Stimulated activated CD4-positive, alpha-beta T cell treated with anti-CD3 and anti-CD28 coated beads, Interleukin-12 subunit alpha, Interleukin-12 subunit beta, amount 100 ng/mL, for 48 hours (primary cell): ENCODE measurements at regions not wholly inside any gene's neighbourhood (a gene's known extent, or its start where the extent isn't known, plus 50 kb on each side); places are given as distances from the start of the nearest gene placed in this dataset.
"Not testable (repeated sequence)": the region's sequence is repeated elsewhere in the genome, so short reads cannot be mapped to it uniquely, and the experiment has no call there.

Source experiments
- DNase-seq, 3 donors: peaks; one replicate each; pipeline ENCODE4 v3.0.0-alpha.2; 2020; ENCODE audit warnings: low read depth in 2 of 3, low spot score in 1 of 3

- no peak for DNase-seq
These were observed 84.2 kb upstream of the SLC2A1 start for GRCh38 chr1:43042773-43043457.

GRCh38 chr1:43042127-43042526 lies 83.5 kb upstream of the SLC2A1 start:
- DNase-seq: no peak

- DNase-seq: no peak
These were observed 82.9 kb upstream of the SLC2A1 start for GRCh38 chr1:43041591-43041990.

GRCh38 chr1:43039228-43040055 lies 80.8 kb upstream of the SLC2A1 start:
- DNase-seq: no peak

- no peak for DNase-seq
These were observed 79.7 kb upstream of the SLC2A1 start for GRCh38 chr1:43038232-43038935.

GRCh38 chr1:43037466-43037865 lies 78.8 kb upstream of the SLC2A1 start:
- no peak for DNase-seq

- no peak for DNase-seq
These were observed 78.3 kb upstream of the SLC2A1 start for GRCh38 chr1:43036932-43037331.

GRCh38 chr1:43035821-43036741 lies 77.4 kb upstream of the SLC2A1 start:
- no peak for DNase-seq

GRCh38 chr1:43034778-43035177 lies 76.1 kb upstream of the SLC2A1 start:
- no peak for DNase-seq

- DNase-seq: no peak
These were observed 75.6 kb upstream of the SLC2A1 start for GRCh38 chr1:43034195-43034658.

- no peak for DNase-seq
These were observed 72.9 kb upstream of the SLC2A1 start for GRCh38 chr1:43031316-43032203.

GRCh38 chr1:43024905-43025304 lies 66.2 kb upstream of the SLC2A1 start:
- no peak for DNase-seq

- no peak for DNase-seq
These were observed 63.1 kb upstream of the SLC2A1 start for GRCh38 chr1:43021547-43022474.

- no peak for DNase-seq
These were observed 60.6 kb upstream of the SLC2A1 start for GRCh38 chr1:43019226-43019625.

GRCh38 chr1:43018121-43018520 lies 59.5 kb upstream of the SLC2A1 start:
- DNase-seq: no peak

GRCh38 chr1:43015269-43015668 lies 56.6 kb upstream of the SLC2A1 start:
- DNase-seq: no peak

GRCh38 chr1:43014579-43014978 lies 55.9 kb upstream of the SLC2A1 start:
- not testable (repeated sequence) for DNase-seq

- DNase-seq: no peak
These were observed 52.4 kb upstream of the SLC2A1 start for GRCh38 chr1:43011020-43011419.

GRCh38 chr1:43009274-43009673 lies 50.6 kb upstream of the SLC2A1 start:
- no peak for DNase-seq
